Tibial nerve (tissue), 4 donors: ENCODE measurements at regions not wholly inside any gene's neighbourhood (a gene's known extent, or its start where the extent isn't known, plus 50 kb on each side); places are given as distances from the start of the nearest gene placed in this dataset.

ENCODE experiments used
- DNase-seq, 2 donors: peaks; one replicate each; pipeline ENCODE4 v3.0.0-alpha.2; 2019; ENCODE audit warnings: low spot score in 2 of 2
- H3K27ac ChIP-seq, 4 donors: fragments of 200-600 bp; sonication (generic) in 3 of 4; one replicate each; pipeline ENCODE4 v1.5.1; 2017 to 2019; ENCODE audit warnings: mild to moderate bottlenecking in 1 of 4
- H3K27me3 ChIP-seq, 2 donors: fragments of 200-600 bp; sonication (generic) in 1 of 2; one replicate each; pipeline versions ENCODE4 v1.5.1 to v1.6.0; 2017 to 2019
- H3K36me3 ChIP-seq, 3 donors: fragments of 200-600 bp; sonication (generic); one replicate each; pipeline ENCODE4 v1.5.1; 2018 to 2019
- H3K4me1 ChIP-seq, 4 donors: fragments of 200-600 bp; sonication (generic) in 3 of 4; one replicate each; pipeline ENCODE4 v1.5.1; 2017 to 2019
- H3K4me3 ChIP-seq, 4 donors: fragments of 200-600 bp; sonication (generic) in 3 of 4; one replicate each; pipeline ENCODE4 v1.5.1; 2017 to 2019; ENCODE audit warnings: mild to moderate bottlenecking in 1 of 4, moderate library complexity in 1 of 4
- H3K9me3 ChIP-seq, 4 donors: fragments of 200-600 bp; sonication (generic) in 3 of 4; one replicate each; pipeline ENCODE4 v1.5.1; 2017 to 2019
- EP300 ChIP-seq, 2 donors: sonication (generic); formaldehyde crosslinking; IDR thresholded peaks; one replicate each; pipeline ENCODE4 v1.6.1; 2017; ENCODE audit warnings: antibody characterized with exemption in 2 of 2, mild to moderate bottlenecking in 1 of 2
- POLR2A ChIP-seq, 2 donors: fragments of 450-650 bp; IDR thresholded peaks; one replicate each; pipeline ENCODE4 v1.6.1; 2017; ENCODE audit warnings: antibody characterized with exemption in 2 of 2, mild to moderate bottlenecking in 2 of 2, moderate library complexity in 2 of 2
- WGBS, 2 donors: methylation state at CpG; one replicate each; pipeline ENCODE4 v1.1.5; 2018; 5-methylcytosine and 5-hydroxymethylcytosine counted together
- TF ChIP-seq, protein P1 (sequence below), 5 experiments: fragments of 200-600 bp in 3 of 5; fragments of 450-650 bp in 2 of 5; sonication (generic) in 3 of 5; IDR thresholded peaks; one replicate each; pipeline ENCODE4 v1.5.1; 2016 to 2019; ENCODE audit warnings: antibody characterized with exemption in 5 of 5, mild to moderate bottlenecking in 3 of 5, moderate library complexity in 2 of 5

DNA sequence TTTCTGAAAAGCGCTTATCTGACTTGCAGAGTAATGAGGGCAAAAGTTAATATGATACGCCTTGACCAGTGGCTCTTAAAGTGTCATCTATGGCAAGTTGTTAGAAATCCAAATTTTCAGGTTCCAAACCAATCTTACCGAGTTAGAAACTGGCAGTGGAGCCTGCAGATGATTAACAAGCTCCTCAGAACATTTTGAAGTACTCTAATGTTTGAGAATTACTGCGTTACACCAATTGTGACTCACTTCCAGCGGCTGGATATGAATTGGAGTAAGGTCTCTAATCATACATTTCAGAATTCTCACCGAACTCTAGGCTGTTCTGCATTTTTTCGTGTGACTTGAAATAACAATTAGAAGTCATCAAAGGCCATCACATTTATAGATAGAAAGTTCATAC, 73.5 kb upstream of the TMPRSS15 start:
- no peak for TF ChIP-seq POLR2A (IDR thresholded peaks at IDR 0.05)
- no peak for TF ChIP-seq EP300 (IDR thresholded peaks at IDR 0.05)
- TF ChIP-seq, protein P1, sequence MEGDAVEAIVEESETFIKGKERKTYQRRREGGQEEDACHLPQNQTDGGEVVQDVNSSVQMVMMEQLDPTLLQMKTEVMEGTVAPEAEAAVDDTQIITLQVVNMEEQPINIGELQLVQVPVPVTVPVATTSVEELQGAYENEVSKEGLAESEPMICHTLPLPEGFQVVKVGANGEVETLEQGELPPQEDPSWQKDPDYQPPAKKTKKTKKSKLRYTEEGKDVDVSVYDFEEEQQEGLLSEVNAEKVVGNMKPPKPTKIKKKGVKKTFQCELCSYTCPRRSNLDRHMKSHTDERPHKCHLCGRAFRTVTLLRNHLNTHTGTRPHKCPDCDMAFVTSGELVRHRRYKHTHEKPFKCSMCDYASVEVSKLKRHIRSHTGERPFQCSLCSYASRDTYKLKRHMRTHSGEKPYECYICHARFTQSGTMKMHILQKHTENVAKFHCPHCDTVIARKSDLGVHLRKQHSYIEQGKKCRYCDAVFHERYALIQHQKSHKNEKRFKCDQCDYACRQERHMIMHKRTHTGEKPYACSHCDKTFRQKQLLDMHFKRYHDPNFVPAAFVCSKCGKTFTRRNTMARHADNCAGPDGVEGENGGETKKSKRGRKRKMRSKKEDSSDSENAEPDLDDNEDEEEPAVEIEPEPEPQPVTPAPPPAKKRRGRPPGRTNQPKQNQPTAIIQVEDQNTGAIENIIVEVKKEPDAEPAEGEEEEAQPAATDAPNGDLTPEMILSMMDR (IDR thresholded peaks at IDR 0.05), result no peak
- no peaks in the 10 kb centered on the region for H3K4me1 ChIP-seq
- no peaks in the 10 kb centered on the region for H3K36me3 ChIP-seq
- no peak for DNase-seq
- H3K27ac ChIP-seq, result no peak overlapping the region
- no peaks in the 10 kb centered on the region for H3K27me3 ChIP-seq
- 86 to 93% methylated on average over 7 of the region's 7 CpGs for WGBS, 2 donors
- peaks cover 0 to 3% (median 0%) of the 10 kb centered on the region in 4 donors for H3K9me3 ChIP-seq
- H3K4me3 ChIP-seq, result no peak overlapping the region

DNA sequence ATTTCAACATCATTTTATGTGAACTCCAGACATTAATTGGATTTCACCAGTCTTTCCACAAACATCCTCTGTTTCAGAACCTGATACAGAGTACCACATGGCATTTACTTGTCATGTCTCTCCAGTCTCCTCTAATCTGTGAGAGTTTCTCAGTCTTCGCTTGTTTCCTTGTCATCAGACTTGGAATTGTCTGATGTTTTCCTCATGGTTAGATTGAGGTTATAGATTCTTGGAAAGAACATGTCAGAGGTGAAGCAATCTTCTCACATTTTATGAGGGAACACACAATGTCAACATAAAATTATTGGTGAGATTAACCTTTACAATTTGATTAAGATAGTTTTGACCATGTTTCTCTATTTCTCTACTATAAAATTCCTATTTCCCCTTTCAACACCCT, 74.9 kb upstream of the TMPRSS15 start:
- H3K27me3 ChIP-seq, result no peaks in the 10 kb centered on the region
- no peaks in the 10 kb centered on the region for H3K36me3 ChIP-seq
- WGBS, 2 donors, result 68 to 95% methylated on average over 1 of the region's 1 CpG
- TF ChIP-seq, protein P1 (IDR thresholded peaks at IDR 0.05), result no peak
- TF ChIP-seq EP300 (IDR thresholded peaks at IDR 0.05) (no peak), POLR2A (IDR thresholded peaks at IDR 0.05) (no peak)
- H3K27ac ChIP-seq, result no peak overlapping the region
- H3K4me1 ChIP-seq, result no peaks in the 10 kb centered on the region
- no peak overlapping the region for H3K4me3 ChIP-seq
- DNase-seq, result no peak
- peaks cover 0 to 3% (median 0%) of the 10 kb centered on the region in 4 donors for H3K9me3 ChIP-seq

DNA sequence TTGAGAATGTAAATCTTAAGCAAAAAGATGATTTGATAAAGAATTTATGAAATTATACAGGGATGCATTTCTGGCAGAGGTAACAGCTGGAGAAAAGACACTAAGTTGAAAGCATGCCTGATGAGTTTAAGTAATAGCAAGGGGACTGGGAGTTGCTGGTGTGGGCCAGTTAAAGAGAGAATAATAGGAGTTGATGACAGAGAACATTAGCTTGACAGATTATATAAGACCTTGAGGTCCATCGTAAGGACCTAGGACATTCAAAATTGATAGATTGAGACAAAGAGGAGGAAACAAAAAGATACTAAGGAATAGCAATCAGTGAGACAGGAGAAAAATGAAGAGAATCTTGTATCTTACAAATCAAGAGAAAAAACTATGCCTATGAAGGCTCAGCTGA, 84.7 kb upstream of the TMPRSS15 start:
- no peaks in the 10 kb centered on the region for H3K36me3 ChIP-seq
- WGBS, 2 donors, result 70 to 80% methylated on average over 1 of the region's 1 CpG
- peaks cover 0 to 8% (median 0%) of the 10 kb centered on the region in 4 donors for H3K4me1 ChIP-seq
- no peak overlapping the region for H3K27ac ChIP-seq
- no peak for DNase-seq
- no peak overlapping the region for H3K4me3 ChIP-seq
- TF ChIP-seq, protein P1 (IDR thresholded peaks at IDR 0.05), result no peak
- TF ChIP-seq EP300 (IDR thresholded peaks at IDR 0.05) (no peak), POLR2A (IDR thresholded peaks at IDR 0.05) (no peak)
- no peaks in the 10 kb centered on the region for H3K27me3 ChIP-seq
- H3K9me3 ChIP-seq, result no peaks in the 10 kb centered on the region

DNA sequence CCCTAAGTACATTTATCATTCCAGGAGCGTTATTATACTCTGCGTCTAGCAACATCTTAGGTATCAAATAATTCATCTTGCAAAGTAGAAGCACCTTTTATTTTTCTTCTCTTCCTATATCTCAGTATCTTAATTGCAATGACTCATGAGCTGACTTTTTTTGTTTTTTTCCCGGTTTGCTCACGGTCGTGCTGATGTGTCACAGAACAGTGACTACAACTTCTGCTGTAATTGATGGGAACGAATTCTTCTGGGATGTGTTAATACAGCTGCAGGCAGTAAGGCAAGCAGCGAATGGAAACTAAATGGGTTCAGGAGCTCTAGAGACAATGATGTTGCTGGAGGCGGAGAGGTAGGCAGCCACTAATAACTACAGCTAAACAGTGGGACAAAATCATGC, 89.8 kb upstream of the TMPRSS15 start:
- 72 to 81% methylated on average over 8 of the region's 8 CpGs for WGBS, 2 donors
- H3K27me3 ChIP-seq, result no peaks in the 10 kb centered on the region
- no peak overlapping the region for H3K4me3 ChIP-seq
- DNase-seq, result no peak
- TF ChIP-seq, protein P1 (IDR thresholded peaks at IDR 0.05), result no peak
- peaks cover 0 to under 1% (median 0%) of the 10 kb centered on the region in 4 donors for H3K4me1 ChIP-seq
- H3K9me3 ChIP-seq, result no peaks in the 10 kb centered on the region
- H3K36me3 ChIP-seq, result no peaks in the 10 kb centered on the region
- no peak overlapping the region for H3K27ac ChIP-seq

DNA sequence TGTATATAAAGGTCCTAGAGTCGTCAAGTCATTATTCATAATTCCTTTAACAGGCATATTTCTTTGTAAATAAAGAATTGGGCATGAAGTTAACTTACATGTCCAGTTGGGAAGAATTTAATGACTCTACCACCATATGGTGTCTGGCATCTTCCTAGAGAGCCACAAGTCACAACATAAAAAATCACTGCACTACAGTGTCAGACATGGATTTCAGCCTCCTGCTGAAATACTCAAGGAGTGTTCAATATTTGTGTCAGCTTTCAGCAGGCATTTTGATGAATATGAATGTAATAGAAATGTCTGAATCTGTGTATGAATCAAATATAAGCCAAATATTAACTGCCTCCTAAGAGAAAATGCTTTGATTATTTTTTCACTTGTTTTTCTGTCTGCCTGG, 91.9 kb upstream of the TMPRSS15 start:
- no peak for DNase-seq
- Histone ChIP-seq H3K4me1 (no peaks in the 10 kb centered on the region), H3K27ac (no peak overlapping the region), H3K4me3 (no peak overlapping the region), H3K27me3 (no peaks in the 10 kb centered on the region), H3K9me3 (no peaks in the 10 kb centered on the region), H3K36me3 (no peaks in the 10 kb centered on the region)
- 86 to 88% methylated on average over 1 of the region's 1 CpG for WGBS, 2 donors
- TF ChIP-seq, protein P1 (IDR thresholded peaks at IDR 0.05), result no peak
- TF ChIP-seq EP300 (IDR thresholded peaks at IDR 0.05), result no peak
- TF ChIP-seq POLR2A (IDR thresholded peaks at IDR 0.05), result no peak
